MM.1S (cell line): ENCODE measurements at regions not wholly inside any gene's neighbourhood (a gene's known extent, or its start where the extent isn't known, plus 50 kb on each side); places are given as distances from the start of the nearest gene placed in this dataset.

Experiments
- DNase-seq: peaks from one replicate; pipeline ENCODE4 v3.0.0-alpha.2; 2015
- H2AFZ ChIP-seq: fragments of 300-600 bp; sonication (generic); 2 replicates; pipeline ENCODE4 v1.6.0; 2016; ENCODE audit warnings: antibody characterized with exemption, low read length
- H3F3A ChIP-seq: fragments of 300-600 bp; sonication (generic); 2 replicates; pipeline ENCODE4 v1.6.1; 2016; ENCODE audit warnings: mild to moderate bottlenecking, antibody characterized with exemption, low read length, moderate library complexity, mixed read lengths; ENCODE audit not compliant: insufficient read depth
- H3K27ac ChIP-seq: fragments of 300-600 bp; sonication (generic); 2 replicates; pipeline ENCODE4 v1.5.1; 2016; ENCODE audit warnings: mild to moderate bottlenecking, low read length
- H3K27me3 ChIP-seq: fragments of 300-600 bp; sonication (generic); replicated peaks from 2 replicates; pipeline ENCODE4 v1.6.0; 2016; ENCODE audit warnings: low read length; ENCODE audit not compliant: insufficient read depth
- H3K36me3 ChIP-seq: fragments of 300-600 bp; sonication (generic); replicated peaks from 2 replicates; pipeline ENCODE4 v1.6.1; 2016; ENCODE audit warnings: mild to moderate bottlenecking, low read length, mixed read lengths; ENCODE audit not compliant: insufficient read depth
- H3K4me1 ChIP-seq: fragments of 300-600 bp; sonication (generic); 2 replicates; pipeline ENCODE4 v1.6.1; 2016; ENCODE audit warnings: low read length, mixed read lengths
- H3K4me2 ChIP-seq: fragments of 300-600 bp; sonication (generic); 2 replicates; pipeline ENCODE4 v1.6.0; 2016; ENCODE audit warnings: low read depth, low read length
- H3K4me3 ChIP-seq: fragments of 300-600 bp; sonication (generic); 2 replicates; pipeline ENCODE4 v1.5.1; 2016; ENCODE audit warnings: low read length, mixed read lengths
- H3K79me2 ChIP-seq: fragments of 300-600 bp; sonication (generic); 2 replicates; pipeline ENCODE4 v1.6.1; 2016; ENCODE audit warnings: mixed run types, low read length, mixed read lengths
- H3K9ac ChIP-seq: fragments of 300-600 bp; sonication (generic); 2 replicates; pipeline ENCODE4 v1.6.1; 2016; ENCODE audit warnings: low read length, mixed read lengths
- H3K9me2 ChIP-seq: fragments of 300-600 bp; sonication (generic); replicated peaks from 2 replicates; pipeline ENCODE4 v1.6.1; 2016; ENCODE audit warnings: mild to moderate bottlenecking, low read length, mixed read lengths; ENCODE audit not compliant: insufficient read depth
- H3K9me3 ChIP-seq: fragments of 300-600 bp; sonication (generic); replicated peaks from 2 replicates; pipeline ENCODE4 v1.6.1; 2016; ENCODE audit warnings: mild to moderate bottlenecking, low read length, mixed read lengths; ENCODE audit not compliant: insufficient read depth
- H4K20me1 ChIP-seq: fragments of 300-600 bp; sonication (generic); 2 replicates; pipeline ENCODE4 v1.6.1; 2016; ENCODE audit warnings: mild to moderate bottlenecking, low read length, moderate library complexity, mixed read lengths; ENCODE audit not compliant: insufficient read depth
- EZH2 ChIP-seq: fragments of 300-600 bp; sonication (generic); optimal IDR thresholded peaks from 2 replicates; pipeline ENCODE3; 2017; ENCODE audit warnings: low read depth, mild to moderate bottlenecking, antibody characterized with exemption, low read length, mixed read lengths
- EZH2phosphoT487 ChIP-seq: fragments of 300-600 bp; sonication (generic); IDR thresholded peaks from 2 replicates; pipeline ENCODE4 v1.6.1; 2018; ENCODE audit warnings: antibody characterized with exemption, low read length
- TF ChIP-seq, protein P1 (sequence below): fragments of 300-600 bp; sonication (generic); IDR thresholded peaks from 2 replicates; pipeline ENCODE4 v1.5.1; 2016; ENCODE audit warnings: antibody characterized with exemption, low read length, mixed read lengths

- Histone ChIP-seq H3K27me3 (no peaks in the 10 kb centered on the region), H4K20me1 (no peaks in the 10 kb centered on the region), H3K36me3 (no peaks in the 10 kb centered on the region), H3K79me2 (no peaks in the 10 kb centered on the region), H3K9me3 (no peaks in the 10 kb centered on the region), H3K4me3 (no peak overlapping the region), H3K4me1 (no peaks in the 10 kb centered on the region), H3K9ac (no peak overlapping the region), H3K9me2 (no peaks in the 10 kb centered on the region), H3K4me2 (no peak overlapping the region), H3K27ac (no peak overlapping the region), H2AFZ (no peak overlapping the region), H3F3A (no peaks in the 10 kb centered on the region)
- DNase-seq, result no peak
- TF ChIP-seq EZH2phosphoT487 (no peak), EZH2 (no peak)
- TF ChIP-seq, protein P1, sequence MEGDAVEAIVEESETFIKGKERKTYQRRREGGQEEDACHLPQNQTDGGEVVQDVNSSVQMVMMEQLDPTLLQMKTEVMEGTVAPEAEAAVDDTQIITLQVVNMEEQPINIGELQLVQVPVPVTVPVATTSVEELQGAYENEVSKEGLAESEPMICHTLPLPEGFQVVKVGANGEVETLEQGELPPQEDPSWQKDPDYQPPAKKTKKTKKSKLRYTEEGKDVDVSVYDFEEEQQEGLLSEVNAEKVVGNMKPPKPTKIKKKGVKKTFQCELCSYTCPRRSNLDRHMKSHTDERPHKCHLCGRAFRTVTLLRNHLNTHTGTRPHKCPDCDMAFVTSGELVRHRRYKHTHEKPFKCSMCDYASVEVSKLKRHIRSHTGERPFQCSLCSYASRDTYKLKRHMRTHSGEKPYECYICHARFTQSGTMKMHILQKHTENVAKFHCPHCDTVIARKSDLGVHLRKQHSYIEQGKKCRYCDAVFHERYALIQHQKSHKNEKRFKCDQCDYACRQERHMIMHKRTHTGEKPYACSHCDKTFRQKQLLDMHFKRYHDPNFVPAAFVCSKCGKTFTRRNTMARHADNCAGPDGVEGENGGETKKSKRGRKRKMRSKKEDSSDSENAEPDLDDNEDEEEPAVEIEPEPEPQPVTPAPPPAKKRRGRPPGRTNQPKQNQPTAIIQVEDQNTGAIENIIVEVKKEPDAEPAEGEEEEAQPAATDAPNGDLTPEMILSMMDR, result no peak
These were observed 461.4 kb downstream of the NSUN3 start for GRCh38 chr3:94524102-94524919.

- no peak overlapping the region for H3K4me2 ChIP-seq
- H3K4me1 ChIP-seq, result no peaks in the 10 kb centered on the region
- H3K4me3 ChIP-seq, result no peak overlapping the region
- H3K9ac ChIP-seq, result no peak overlapping the region
- TF ChIP-seq, protein P1, result no peak
- TF ChIP-seq EZH2phosphoT487 (no peak), EZH2 (no peak)
- no peaks in the 10 kb centered on the region for H3K27me3 ChIP-seq
- no peaks in the 10 kb centered on the region for H3F3A ChIP-seq
- H3K79me2 ChIP-seq, result no peaks in the 10 kb centered on the region
- no peak overlapping the region for H2AFZ ChIP-seq
- no peaks in the 10 kb centered on the region for H3K9me3 ChIP-seq
- DNase-seq, result no peak
- no peaks in the 10 kb centered on the region for H4K20me1 ChIP-seq
- no peak overlapping the region for H3K27ac ChIP-seq
- H3K36me3 ChIP-seq, result no peaks in the 10 kb centered on the region
- no peaks in the 10 kb centered on the region for H3K9me2 ChIP-seq
These were observed 462.2 kb downstream of the NSUN3 start for GRCh38 chr3:94525043-94525442.

GRCh38 chr3:94529816-94530215 is 467.0 kb downstream of the NSUN3 start:
- no peak overlapping the region for H3K4me3 ChIP-seq
- no peaks in the 10 kb centered on the region for H3K27me3 ChIP-seq
- no peak overlapping the region for H3K27ac ChIP-seq

More at GRCh38 chr3:94529816-94530215, 467.0 kb downstream of the NSUN3 start:
- Histone ChIP-seq H3K9ac (no peak overlapping the region), H3K9me3 (no peaks in the 10 kb centered on the region), H2AFZ (no peak overlapping the region), H3K79me2 (no peaks in the 10 kb centered on the region), H3F3A (no peaks in the 10 kb centered on the region), H3K4me1 (no peaks in the 10 kb centered on the region), H3K36me3 (no peaks in the 10 kb centered on the region), H3K4me2 (no peak overlapping the region), H3K9me2 (no peaks in the 10 kb centered on the region), H4K20me1 (no peaks in the 10 kb centered on the region)
- no peak for DNase-seq
- TF ChIP-seq, protein P1, result no peak
- TF ChIP-seq EZH2, result no peak
- TF ChIP-seq EZH2phosphoT487, result no peak
